ENCODE measurements at regions not wholly inside any gene's neighbourhood (a gene's known extent, or its start where the extent isn't known, plus 50 kb on each side); places are given as distances from the start of the nearest gene placed in this dataset.
A peak's percentile ranks its signal among the peaks of the same experiment; 100 is the strongest.

DNA sequence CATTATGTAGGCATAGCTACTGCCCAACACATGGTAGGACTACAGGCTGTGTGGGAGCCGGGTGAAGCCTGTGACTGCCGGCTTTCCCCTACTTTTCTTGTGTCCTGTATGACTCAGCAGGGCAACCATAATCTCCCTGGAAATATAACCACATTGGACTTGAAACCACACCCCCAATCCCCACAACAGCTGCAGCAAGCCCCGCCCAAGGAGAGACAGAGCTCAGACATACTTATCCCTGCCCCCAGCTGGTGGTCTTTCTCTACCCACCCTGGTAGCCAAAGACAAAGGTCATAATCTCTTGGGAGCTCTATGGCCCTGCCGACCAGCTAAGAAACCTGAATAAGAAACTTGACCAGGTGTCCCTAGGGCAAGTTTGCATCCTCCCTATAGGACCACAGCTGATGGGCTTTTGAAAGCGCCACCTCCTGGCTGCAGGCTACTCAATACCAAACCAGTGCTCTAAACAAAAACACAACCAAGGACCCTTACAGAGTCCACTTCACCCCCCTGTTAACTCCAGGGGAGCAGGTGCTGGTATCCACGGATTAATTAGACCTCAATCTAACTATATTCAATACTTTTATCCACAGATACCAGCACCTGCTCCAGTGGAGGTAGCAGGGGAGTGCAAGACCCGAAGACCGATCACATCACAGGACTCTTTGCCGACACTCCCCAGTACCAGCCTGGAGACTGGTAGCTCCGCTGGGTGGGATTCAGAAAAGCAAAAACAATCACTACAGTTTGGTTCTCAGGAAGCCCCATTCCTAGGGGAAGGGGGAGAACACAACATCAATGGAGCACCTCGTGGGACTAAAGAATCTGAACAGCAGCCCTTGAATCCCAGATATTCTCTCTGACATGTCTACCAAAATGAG lies 91.2 kb downstream of the IRX5 start (continued):
- TF ChIP-seq, protein P1, sequence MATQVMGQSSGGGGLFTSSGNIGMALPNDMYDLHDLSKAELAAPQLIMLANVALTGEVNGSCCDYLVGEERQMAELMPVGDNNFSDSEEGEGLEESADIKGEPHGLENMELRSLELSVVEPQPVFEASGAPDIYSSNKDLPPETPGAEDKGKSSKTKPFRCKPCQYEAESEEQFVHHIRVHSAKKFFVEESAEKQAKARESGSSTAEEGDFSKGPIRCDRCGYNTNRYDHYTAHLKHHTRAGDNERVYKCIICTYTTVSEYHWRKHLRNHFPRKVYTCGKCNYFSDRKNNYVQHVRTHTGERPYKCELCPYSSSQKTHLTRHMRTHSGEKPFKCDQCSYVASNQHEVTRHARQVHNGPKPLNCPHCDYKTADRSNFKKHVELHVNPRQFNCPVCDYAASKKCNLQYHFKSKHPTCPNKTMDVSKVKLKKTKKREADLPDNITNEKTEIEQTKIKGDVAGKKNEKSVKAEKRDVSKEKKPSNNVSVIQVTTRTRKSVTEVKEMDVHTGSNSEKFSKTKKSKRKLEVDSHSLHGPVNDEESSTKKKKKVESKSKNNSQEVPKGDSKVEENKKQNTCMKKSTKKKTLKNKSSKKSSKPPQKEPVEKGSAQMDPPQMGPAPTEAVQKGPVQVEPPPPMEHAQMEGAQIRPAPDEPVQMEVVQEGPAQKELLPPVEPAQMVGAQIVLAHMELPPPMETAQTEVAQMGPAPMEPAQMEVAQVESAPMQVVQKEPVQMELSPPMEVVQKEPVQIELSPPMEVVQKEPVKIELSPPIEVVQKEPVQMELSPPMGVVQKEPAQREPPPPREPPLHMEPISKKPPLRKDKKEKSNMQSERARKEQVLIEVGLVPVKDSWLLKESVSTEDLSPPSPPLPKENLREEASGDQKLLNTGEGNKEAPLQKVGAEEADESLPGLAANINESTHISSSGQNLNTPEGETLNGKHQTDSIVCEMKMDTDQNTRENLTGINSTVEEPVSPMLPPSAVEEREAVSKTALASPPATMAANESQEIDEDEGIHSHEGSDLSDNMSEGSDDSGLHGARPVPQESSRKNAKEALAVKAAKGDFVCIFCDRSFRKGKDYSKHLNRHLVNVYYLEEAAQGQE (IDR thresholded peaks at IDR 0.05; ENCODE audit: borderline replicate concordance), result peak; percentile 97
- TF ChIP-seq, protein P1 (CRISPR knock-in tag; IDR thresholded peaks at IDR 0.05; ENCODE audit: low read depth), result no peak
- TF ChIP-seq ARID1B (IDR thresholded peaks at IDR 0.05) (peak; percentile 52; the same call in 1 of the 2 replicates), SP2 (IDR thresholded peaks at IDR 0.05; ENCODE audit: extremely low read depth, low read depth, low read length, poor library complexity, severe bottlenecking) (no peak), ZNF224 (CRISPR knock-in tag; IDR thresholded peaks at IDR 0.05) (no peak), ZNF316 (IDR thresholded peaks at IDR 0.05) (peak; percentile 68)
- TF ChIP-seq, protein P2, sequence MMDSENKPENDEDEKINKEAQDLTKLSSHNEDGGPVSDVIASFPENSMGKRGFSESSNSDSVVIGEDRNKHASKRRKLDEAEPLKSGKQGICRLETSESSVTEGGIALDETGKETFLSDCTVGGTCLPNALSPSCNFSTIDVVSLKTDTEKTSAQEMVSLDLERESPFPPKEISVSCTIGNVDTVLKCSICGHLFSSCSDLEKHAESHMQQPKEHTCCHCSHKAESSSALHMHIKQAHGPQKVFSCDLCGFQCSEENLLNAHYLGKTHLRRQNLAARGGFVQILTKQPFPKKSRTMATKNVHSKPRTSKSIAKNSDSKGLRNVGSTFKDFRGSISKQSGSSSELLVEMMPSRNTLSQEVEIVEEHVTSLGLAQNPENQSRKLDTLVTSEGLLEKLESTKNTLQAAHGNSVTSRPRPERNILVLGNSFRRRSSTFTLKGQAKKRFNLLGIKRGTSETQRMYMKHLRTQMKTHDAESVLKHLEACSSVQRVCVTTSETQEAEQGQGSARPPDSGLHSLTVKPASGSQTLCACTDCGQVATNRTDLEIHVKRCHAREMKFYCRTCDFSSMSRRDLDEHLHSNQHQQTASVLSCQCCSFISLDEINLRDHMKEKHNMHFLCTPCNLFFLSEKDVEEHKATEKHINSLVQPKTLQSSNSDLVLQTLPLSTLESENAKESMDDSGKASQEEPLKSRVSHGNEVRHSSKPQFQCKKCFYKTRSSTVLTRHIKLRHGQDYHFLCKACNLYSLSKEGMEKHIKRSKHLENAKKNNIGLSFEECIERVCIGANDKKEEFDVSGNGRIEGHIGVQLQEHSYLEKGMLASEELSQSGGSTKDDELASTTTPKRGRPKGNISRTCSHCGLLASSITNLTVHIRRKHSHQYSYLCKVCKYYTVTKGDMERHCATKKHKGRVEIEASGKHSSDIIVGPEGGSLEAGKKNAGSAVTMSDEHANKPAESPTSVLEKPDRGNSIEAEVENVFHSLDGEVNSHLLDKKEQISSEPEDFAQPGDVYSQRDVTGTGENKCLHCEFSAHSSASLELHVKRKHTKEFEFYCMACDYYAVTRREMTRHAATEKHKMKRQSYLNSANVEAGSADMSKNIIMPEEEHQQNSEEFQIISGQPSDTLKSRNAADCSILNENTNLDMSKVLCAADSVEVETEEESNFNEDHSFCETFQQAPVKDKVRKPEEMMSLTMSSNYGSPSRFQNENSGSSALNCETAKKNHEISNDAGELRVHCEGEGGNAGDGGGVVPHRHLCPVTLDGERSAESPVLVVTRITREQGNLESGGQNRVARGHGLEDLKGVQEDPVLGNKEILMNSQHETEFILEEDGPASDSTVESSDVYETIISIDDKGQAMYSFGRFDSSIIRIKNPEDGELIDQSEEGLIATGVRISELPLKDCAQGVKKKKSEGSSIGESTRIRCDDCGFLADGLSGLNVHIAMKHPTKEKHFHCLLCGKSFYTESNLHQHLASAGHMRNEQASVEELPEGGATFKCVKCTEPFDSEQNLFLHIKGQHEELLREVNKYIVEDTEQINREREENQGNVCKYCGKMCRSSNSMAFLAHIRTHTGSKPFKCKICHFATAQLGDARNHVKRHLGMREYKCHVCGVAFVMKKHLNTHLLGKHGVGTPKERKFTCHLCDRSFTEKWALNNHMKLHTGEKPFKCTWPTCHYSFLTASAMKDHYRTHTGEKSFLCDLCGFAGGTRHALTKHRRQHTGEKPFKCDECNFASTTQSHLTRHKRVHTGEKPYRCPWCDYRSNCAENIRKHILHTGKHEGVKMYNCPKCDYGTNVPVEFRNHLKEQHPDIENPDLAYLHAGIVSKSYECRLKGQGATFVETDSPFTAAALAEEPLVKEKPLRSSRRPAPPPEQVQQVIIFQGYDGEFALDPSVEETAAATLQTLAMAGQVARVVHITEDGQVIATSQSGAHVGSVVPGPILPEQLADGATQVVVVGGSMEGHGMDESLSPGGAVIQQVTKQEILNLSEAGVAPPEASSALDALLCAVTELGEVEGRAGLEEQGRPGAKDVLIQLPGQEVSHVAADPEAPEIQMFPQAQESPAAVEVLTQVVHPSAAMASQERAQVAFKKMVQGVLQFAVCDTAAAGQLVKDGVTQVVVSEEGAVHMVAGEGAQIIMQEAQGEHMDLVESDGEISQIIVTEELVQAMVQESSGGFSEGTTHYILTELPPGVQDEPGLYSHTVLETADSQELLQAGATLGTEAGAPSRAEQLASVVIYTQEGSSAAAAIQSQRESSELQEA (IDR thresholded peaks at IDR 0.05; ENCODE audit: low read depth), result no peak

All from K562 (cell line).